GM23338 (cell line): ENCODE measurements at regions not wholly inside any gene's neighbourhood (a gene's known extent, or its start where the extent isn't known, plus 50 kb on each side); places are given as distances from the start of the nearest gene placed in this dataset.

ENCODE experiments used
- ATAC-seq: fragments of 200-7000 bp; cut with Tn5 transposase; 3 replicates; pipeline ENCODE4 v1.9.1; 2020
- DNase-seq: peaks from one replicate; pipeline ENCODE4 v3.0.0-alpha.2; 2015; ENCODE audit warnings: low spot score
- H2AFZ ChIP-seq: fragments of 200-600 bp; sonication (generic); 2 replicates; pipeline ENCODE4 v1.8.0; 2016; ENCODE audit warnings: antibody characterized with exemption, mild to moderate bottlenecking, moderate library complexity
- H3F3A ChIP-seq: fragments of 200-600 bp; sonication (generic); replicated peaks from 2 replicates; pipeline ENCODE4 v1.8.0; 2017; ENCODE audit warnings: antibody characterized with exemption, mixed run types, low read depth
- H3K27ac ChIP-seq: fragments of 200-600 bp; sonication (generic); 2 replicates; pipeline ENCODE4 v1.6.1; 2016; ENCODE audit warnings: low read depth
- H3K27me3 ChIP-seq: fragments of 200-600 bp; sonication (generic); 2 replicates; pipeline ENCODE4 v1.8.0; 2016; ENCODE audit warnings: mild to moderate bottlenecking, mixed run types, moderate library complexity; ENCODE audit not compliant: insufficient read depth
- H3K36me3 ChIP-seq: fragments of 200-600 bp; sonication (generic); 2 replicates; pipeline ENCODE4 v1.8.0; 2016; ENCODE audit warnings: mild to moderate bottlenecking; ENCODE audit not compliant: insufficient read depth
- H3K4me1 ChIP-seq: fragments of 200-600 bp; sonication (generic); 2 replicates; pipeline ENCODE4 v1.8.0; 2016; ENCODE audit warnings: mild to moderate bottlenecking, moderate library complexity; ENCODE audit not compliant: insufficient read depth
- H3K4me2 ChIP-seq: fragments of 200-600 bp; sonication (generic); 2 replicates; pipeline ENCODE4 v1.7.1; 2017; ENCODE audit warnings: mixed run types
- H3K4me3 ChIP-seq: fragments of 200-600 bp; sonication (generic); 2 replicates; pipeline ENCODE4 v1.6.1; 2016; ENCODE audit warnings: mixed run types
- H3K79me2 ChIP-seq: fragments of 200-600 bp; sonication (generic); replicated peaks from 2 replicates; pipeline ENCODE4 v1.8.0; 2017; ENCODE audit warnings: mild to moderate bottlenecking; ENCODE audit not compliant: insufficient read depth
- H3K9me2 ChIP-seq: fragments of 200-600 bp; sonication (generic); 2 replicates; pipeline ENCODE4 v1.8.0; 2017; ENCODE audit not compliant: insufficient read depth
- H4K20me1 ChIP-seq: fragments of 200-600 bp; sonication (generic); replicated peaks from 2 replicates; pipeline ENCODE4 v1.8.0; 2017; ENCODE audit warnings: mild to moderate bottlenecking; ENCODE audit not compliant: insufficient read depth
- H3K27ac Mint-ChIP-seq: 2 replicates; pipeline ENCODE4 v1.8.0; 2020; ENCODE audit warnings: inconsistent platforms, mild to moderate bottlenecking, moderate library complexity, mixed read lengths
- H3K27me3 Mint-ChIP-seq: 3 replicates; pipeline ENCODE4 v1.8.0; 2022; ENCODE audit warnings: low read depth, mild to moderate bottlenecking, moderate library complexity, mixed read lengths, inconsistent platforms; ENCODE audit not compliant: insufficient read depth, poor library complexity
- H3K36me3 Mint-ChIP-seq: 3 replicates; pipeline ENCODE4 v1.8.0; 2021; ENCODE audit warnings: low read depth, mild to moderate bottlenecking, inconsistent platforms, moderate library complexity, mixed read lengths
- H3K4me1 Mint-ChIP-seq: 3 replicates; pipeline ENCODE4 v1.8.0; 2020; ENCODE audit warnings: mild to moderate bottlenecking, inconsistent platforms, mixed read lengths
- H3K4me3 Mint-ChIP-seq: 3 replicates; pipeline ENCODE4 v1.8.0; 2021; ENCODE audit warnings: moderate library complexity, mild to moderate bottlenecking, inconsistent platforms, mixed read lengths
- H3K9me3 Mint-ChIP-seq: 3 replicates; pipeline ENCODE4 v1.8.0; 2020; ENCODE audit warnings: moderate library complexity, mild to moderate bottlenecking, inconsistent platforms, mixed read lengths
- STAT1 ChIP-seq: IDR thresholded peaks from one replicate; pipeline ENCODE4 v1.6.1; 2016; ENCODE audit warnings: antibody characterized with exemption; ENCODE audit not compliant: unreplicated experiment
- TF ChIP-seq, protein P1 (sequence below): fragments of 250-450 bp; sonication (Bioruptor Pico); IDR thresholded peaks from 2 replicates; pipeline ENCODE4 v1.5.0; 2020; ENCODE audit warnings: mild to moderate bottlenecking, moderate library complexity
- TF ChIP-seq, protein P2 (sequence below): IDR thresholded peaks from 2 replicates; pipeline ENCODE4 v1.6.1; 2016; ENCODE audit warnings: antibody characterized with exemption
- TF ChIP-seq, protein P3 (sequence below), 2 experiments: fragments of 200-600 bp in 1 of 2; sonication (generic) in 1 of 2; conservative IDR thresholded peaks; 2 replicates each; pipeline versions ENCODE4 v1.5.1 to v1.6.1; 2016 to 2017; ENCODE audit warnings: antibody characterized with exemption in 2 of 2, low read depth in 2 of 2, mild to moderate bottlenecking in 2 of 2, moderate library complexity in 1 of 2
- TF ChIP-seq, protein P4 (sequence below): IDR thresholded peaks from one replicate; pipeline ENCODE4 v1.6.1; 2018; ENCODE audit warnings: antibody characterized with exemption; ENCODE audit not compliant: unreplicated experiment

DNA sequence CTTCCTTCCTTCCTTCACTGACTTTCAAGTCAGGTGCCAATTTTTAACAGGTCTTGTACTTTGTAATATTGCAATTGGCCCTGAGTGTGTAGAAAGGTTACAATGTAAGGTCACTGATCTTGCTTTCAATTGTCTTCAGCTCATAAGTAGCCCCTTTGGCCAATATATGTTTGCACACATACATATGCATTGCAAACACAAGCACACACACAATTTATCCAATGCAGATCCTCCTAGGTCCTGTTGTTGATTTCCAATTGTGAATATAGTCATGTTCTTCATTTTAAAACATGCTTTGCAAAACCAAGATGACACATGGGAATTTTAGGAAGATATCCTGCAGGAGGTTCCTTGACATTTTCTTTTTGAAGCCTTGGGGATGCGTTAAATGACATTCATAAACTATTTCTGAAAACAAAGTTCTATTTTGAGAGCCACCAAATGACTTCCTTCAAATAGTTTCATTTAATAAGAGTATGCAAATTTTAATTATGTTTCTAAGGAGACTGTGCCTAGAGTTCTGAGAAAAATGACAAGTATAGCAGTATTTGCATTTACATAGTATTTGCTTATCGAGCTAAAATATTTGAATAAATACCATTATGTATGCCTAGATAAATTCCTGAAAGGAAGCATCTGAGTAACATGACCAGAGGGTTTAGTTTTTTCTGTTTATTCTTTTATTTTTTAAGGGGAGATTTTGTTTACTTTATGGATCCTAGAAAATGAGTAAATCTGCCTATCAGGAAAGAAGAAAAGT, 117.1 kb upstream of the TMEFF2 start:
- H3K27me3 ChIP-seq = no peaks in the 10 kb centered on the region
- 0 out of 3 replicates have a peak, but pooled peaks cover 2% of the 10 kb centered on the region for H3K9me3 Mint-ChIP-seq
- H3K27ac ChIP-seq = no peak overlapping the region
- DNase-seq = no peak
- no peaks in the 10 kb centered on the region for H3K27me3 Mint-ChIP-seq
- TF ChIP-seq, protein P1, sequence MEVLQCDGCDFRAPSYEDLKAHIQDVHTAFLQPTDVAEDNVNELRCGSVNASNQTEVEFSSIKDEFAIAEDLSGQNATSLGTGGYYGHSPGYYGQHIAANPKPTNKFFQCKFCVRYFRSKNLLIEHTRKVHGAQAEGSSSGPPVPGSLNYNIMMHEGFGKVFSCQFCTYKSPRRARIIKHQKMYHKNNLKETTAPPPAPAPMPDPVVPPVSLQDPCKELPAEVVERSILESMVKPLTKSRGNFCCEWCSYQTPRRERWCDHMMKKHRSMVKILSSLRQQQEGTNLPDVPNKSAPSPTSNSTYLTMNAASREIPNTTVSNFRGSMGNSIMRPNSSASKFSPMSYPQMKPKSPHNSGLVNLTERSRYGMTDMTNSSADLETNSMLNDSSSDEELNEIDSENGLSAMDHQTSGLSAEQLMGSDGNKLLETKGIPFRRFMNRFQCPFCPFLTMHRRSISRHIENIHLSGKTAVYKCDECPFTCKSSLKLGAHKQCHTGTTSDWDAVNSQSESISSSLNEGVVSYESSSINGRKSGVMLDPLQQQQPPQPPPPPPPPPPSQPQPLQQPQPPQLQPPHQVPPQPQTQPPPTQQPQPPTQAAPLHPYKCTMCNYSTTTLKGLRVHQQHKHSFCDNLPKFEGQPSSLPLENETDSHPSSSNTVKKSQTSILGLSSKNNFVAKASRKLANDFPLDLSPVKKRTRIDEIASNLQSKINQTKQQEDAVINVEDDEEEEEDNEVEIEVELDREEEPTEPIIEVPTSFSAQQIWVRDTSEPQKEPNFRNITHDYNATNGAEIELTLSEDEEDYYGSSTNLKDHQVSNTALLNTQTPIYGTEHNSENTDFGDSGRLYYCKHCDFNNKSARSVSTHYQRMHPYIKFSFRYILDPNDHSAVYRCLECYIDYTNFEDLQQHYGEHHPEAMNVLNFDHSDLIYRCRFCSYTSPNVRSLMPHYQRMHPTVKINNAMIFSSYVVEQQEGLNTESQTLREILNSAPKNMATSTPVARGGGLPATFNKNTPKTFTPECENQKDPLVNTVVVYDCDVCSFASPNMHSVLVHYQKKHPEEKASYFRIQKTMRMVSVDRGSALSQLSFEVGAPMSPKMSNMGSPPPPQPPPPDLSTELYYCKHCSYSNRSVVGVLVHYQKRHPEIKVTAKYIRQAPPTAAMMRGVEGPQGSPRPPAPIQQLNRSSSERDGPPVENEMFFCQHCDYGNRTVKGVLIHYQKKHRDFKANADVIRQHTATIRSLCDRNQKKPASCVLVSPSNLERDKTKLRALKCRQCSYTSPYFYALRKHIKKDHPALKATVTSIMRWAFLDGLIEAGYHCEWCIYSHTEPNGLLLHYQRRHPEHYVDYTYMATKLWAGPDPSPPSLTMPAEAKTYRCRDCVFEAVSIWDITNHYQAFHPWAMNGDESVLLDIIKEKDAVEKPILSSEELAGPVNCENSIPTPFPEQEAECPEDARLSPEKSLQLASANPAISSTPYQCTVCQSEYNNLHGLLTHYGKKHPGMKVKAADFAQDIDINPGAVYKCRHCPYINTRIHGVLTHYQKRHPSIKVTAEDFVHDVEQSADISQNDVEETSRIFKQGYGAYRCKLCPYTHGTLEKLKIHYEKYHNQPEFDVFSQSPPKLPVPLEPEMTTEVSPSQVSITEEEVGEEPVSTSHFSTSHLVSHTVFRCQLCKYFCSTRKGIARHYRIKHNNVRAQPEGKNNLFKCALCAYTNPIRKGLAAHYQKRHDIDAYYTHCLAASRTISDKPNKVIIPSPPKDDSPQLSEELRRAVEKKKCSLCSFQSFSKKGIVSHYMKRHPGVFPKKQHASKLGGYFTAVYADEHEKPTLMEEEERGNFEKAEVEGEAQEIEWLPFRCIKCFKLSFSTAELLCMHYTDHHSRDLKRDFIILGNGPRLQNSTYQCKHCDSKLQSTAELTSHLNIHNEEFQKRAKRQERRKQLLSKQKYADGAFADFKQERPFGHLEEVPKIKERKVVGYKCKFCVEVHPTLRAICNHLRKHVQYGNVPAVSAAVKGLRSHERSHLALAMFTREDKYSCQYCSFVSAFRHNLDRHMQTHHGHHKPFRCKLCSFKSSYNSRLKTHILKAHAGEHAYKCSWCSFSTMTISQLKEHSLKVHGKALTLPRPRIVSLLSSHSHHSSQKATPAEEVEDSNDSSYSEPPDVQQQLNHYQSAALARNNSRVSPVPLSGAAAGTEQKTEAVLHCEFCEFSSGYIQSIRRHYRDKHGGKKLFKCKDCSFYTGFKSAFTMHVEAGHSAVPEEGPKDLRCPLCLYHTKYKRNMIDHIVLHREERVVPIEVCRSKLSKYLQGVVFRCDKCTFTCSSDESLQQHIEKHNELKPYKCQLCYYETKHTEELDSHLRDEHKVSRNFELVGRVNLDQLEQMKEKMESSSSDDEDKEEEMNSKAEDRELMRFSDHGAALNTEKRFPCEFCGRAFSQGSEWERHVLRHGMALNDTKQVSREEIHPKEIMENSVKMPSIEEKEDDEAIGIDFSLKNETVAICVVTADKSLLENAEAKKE (CRISPR knock-in tag) = no peak
- TF ChIP-seq, protein P2, sequence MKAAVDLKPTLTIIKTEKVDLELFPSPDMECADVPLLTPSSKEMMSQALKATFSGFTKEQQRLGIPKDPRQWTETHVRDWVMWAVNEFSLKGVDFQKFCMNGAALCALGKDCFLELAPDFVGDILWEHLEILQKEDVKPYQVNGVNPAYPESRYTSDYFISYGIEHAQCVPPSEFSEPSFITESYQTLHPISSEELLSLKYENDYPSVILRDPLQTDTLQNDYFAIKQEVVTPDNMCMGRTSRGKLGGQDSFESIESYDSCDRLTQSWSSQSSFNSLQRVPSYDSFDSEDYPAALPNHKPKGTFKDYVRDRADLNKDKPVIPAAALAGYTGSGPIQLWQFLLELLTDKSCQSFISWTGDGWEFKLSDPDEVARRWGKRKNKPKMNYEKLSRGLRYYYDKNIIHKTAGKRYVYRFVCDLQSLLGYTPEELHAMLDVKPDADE = no peak
- TF ChIP-seq, protein P3, sequence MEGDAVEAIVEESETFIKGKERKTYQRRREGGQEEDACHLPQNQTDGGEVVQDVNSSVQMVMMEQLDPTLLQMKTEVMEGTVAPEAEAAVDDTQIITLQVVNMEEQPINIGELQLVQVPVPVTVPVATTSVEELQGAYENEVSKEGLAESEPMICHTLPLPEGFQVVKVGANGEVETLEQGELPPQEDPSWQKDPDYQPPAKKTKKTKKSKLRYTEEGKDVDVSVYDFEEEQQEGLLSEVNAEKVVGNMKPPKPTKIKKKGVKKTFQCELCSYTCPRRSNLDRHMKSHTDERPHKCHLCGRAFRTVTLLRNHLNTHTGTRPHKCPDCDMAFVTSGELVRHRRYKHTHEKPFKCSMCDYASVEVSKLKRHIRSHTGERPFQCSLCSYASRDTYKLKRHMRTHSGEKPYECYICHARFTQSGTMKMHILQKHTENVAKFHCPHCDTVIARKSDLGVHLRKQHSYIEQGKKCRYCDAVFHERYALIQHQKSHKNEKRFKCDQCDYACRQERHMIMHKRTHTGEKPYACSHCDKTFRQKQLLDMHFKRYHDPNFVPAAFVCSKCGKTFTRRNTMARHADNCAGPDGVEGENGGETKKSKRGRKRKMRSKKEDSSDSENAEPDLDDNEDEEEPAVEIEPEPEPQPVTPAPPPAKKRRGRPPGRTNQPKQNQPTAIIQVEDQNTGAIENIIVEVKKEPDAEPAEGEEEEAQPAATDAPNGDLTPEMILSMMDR (conservative IDR thresholded peaks at IDR 0.05; ENCODE audit: low read depth in 2 of 2) = no peak
- TF ChIP-seq, protein P4, sequence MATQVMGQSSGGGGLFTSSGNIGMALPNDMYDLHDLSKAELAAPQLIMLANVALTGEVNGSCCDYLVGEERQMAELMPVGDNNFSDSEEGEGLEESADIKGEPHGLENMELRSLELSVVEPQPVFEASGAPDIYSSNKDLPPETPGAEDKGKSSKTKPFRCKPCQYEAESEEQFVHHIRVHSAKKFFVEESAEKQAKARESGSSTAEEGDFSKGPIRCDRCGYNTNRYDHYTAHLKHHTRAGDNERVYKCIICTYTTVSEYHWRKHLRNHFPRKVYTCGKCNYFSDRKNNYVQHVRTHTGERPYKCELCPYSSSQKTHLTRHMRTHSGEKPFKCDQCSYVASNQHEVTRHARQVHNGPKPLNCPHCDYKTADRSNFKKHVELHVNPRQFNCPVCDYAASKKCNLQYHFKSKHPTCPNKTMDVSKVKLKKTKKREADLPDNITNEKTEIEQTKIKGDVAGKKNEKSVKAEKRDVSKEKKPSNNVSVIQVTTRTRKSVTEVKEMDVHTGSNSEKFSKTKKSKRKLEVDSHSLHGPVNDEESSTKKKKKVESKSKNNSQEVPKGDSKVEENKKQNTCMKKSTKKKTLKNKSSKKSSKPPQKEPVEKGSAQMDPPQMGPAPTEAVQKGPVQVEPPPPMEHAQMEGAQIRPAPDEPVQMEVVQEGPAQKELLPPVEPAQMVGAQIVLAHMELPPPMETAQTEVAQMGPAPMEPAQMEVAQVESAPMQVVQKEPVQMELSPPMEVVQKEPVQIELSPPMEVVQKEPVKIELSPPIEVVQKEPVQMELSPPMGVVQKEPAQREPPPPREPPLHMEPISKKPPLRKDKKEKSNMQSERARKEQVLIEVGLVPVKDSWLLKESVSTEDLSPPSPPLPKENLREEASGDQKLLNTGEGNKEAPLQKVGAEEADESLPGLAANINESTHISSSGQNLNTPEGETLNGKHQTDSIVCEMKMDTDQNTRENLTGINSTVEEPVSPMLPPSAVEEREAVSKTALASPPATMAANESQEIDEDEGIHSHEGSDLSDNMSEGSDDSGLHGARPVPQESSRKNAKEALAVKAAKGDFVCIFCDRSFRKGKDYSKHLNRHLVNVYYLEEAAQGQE = no peak
- TF ChIP-seq STAT1 = no peak
- no peak overlapping the region for H2AFZ ChIP-seq
- H3K4me1 Mint-ChIP-seq = no peaks in the 10 kb centered on the region
- H3K4me2 ChIP-seq = no peak overlapping the region
- no peaks in the 10 kb centered on the region for H3K36me3 ChIP-seq
- ATAC-seq = no peak
- H3K4me3 Mint-ChIP-seq = no peak overlapping the region
- no peaks in the 10 kb centered on the region for H3F3A ChIP-seq
- H3K79me2 ChIP-seq = no peaks in the 10 kb centered on the region
- no peaks in the 10 kb centered on the region for H3K9me2 ChIP-seq
- H3K27ac Mint-ChIP-seq = no peak overlapping the region
- no peaks in the 10 kb centered on the region for H3K4me1 ChIP-seq
- H4K20me1 ChIP-seq = no peaks in the 10 kb centered on the region
- no peak overlapping the region for H3K4me3 ChIP-seq
- no peaks in the 10 kb centered on the region for H3K36me3 Mint-ChIP-seq
